Mucosa of descending colon (tissue), 3 donors: ENCODE measurements at regions not wholly inside any gene's neighbourhood (a gene's known extent, or its start where the extent isn't known, plus 50 kb on each side); places are given as distances from the start of the nearest gene placed in this dataset.

Experiments
- ATAC-seq: fragments of 200-7000 bp; cut with Tn5 transposase; one replicate; pipeline ENCODE4 v1.9.1; 2020; ENCODE audit warnings: mild to moderate bottlenecking, moderate library complexity
- DNase-seq, 3 donors: peaks; one replicate each; pipeline ENCODE4 v3.0.0-alpha.2; 2020
- H3K36me3 ChIP-seq: fragments of 200-600 bp; one replicate; pipeline ENCODE4 v1.8.0; 2021; ENCODE audit warnings: low read depth, mild to moderate bottlenecking
- H3K4me1 ChIP-seq: fragments of 200-600 bp; one replicate; pipeline ENCODE4 v1.8.0; 2021; ENCODE audit warnings: low read depth, mild to moderate bottlenecking
- H3K4me3 ChIP-seq: fragments of 200-600 bp; one replicate; pipeline ENCODE4 v1.8.0; 2021; ENCODE audit warnings: mild to moderate bottlenecking
- H3K9me3 ChIP-seq: fragments of 200-600 bp; one replicate; pipeline ENCODE4 v1.8.0; 2021; ENCODE audit warnings: mild to moderate bottlenecking
- CTCF ChIP-seq: fragments of 200-600 bp; IDR thresholded peaks from one replicate; pipeline ENCODE4 v1.8.0; 2022; ENCODE audit warnings: antibody characterized with exemption, mild to moderate bottlenecking
- intact Hi-C, 2 donors: fragments of 100-400 bp; cut with DNase I in 1 of 2; cut with micrococcal nuclease in 1 of 2; formaldehyde crosslinking; loops; one replicate each; pipeline versions ENCODE4 v1.11.0 to v1.11.1; 2022; cut with DNase I, micrococcal nuclease
- donor health status: DM: no; HTN: no; CAD: no; lungs with moderate emphysema.
- donor health status: DM: no; HTN: no; CAD: no.
- donor health status: DM: no; HTN: yes; CAD: no.

- no peak overlapping the region for H3K4me3 ChIP-seq
- no peaks in the 10 kb centered on the region for H3K36me3 ChIP-seq
- no peaks in the 10 kb centered on the region for H3K9me3 ChIP-seq
- TF ChIP-seq CTCF: no peak
- H3K4me1 ChIP-seq: no peaks in the 10 kb centered on the region
- no peak for DNase-seq
- no peak for ATAC-seq
- intact Hi-C loops: loop anchor here in 1 of 2 donors (10.0 kb wide), 1 partner anchor 411 kb away; no protein-coding TSS in a partner anchor
These were observed 254.8 kb upstream of the ZNF32 start for GRCh38 chr10:43903451-43903850.

- no peaks in the 10 kb centered on the region for H3K36me3 ChIP-seq
- no peak overlapping the region for H3K4me3 ChIP-seq
- no peak for TF ChIP-seq CTCF
- H3K4me1 ChIP-seq: no peaks in the 10 kb centered on the region
- intact Hi-C loops: loop anchor here in 1 of 2 donors (10.0 kb wide), 1 partner anchor 412 kb away; no protein-coding TSS in a partner anchor
- DNase-seq (no peak), ATAC-seq (no peak)
- no peaks in the 10 kb centered on the region for H3K9me3 ChIP-seq
These were observed 254.2 kb upstream of the ZNF32 start for GRCh38 chr10:43902842-43903241.

- Histone ChIP-seq H3K9me3 (no peaks in the 10 kb centered on the region), H3K36me3 (no peaks in the 10 kb centered on the region), H3K4me3 (no peak overlapping the region), H3K4me1 (no peaks in the 10 kb centered on the region)
- no peak for TF ChIP-seq CTCF
- ATAC-seq (no peak), DNase-seq (no peak)
- intact Hi-C loops: loop anchor here in 1 of 2 donors (10.0 kb wide), 1 partner anchor 413 kb away; no protein-coding TSS in a partner anchor
These were observed 253.2 kb upstream of the ZNF32 start for GRCh38 chr10:43901744-43902504.

- DNase-seq (no peak), ATAC-seq (no peak)
- Histone ChIP-seq H3K4me3 (no peak overlapping the region), H3K4me1 (no peaks in the 10 kb centered on the region), H3K36me3 (no peaks in the 10 kb centered on the region), H3K9me3 (no peaks in the 10 kb centered on the region)
- intact Hi-C loops: loop anchor here in 1 of 2 donors (10.0 kb wide), 1 partner anchor 413 kb away; no protein-coding TSS in a partner anchor
- no peak for TF ChIP-seq CTCF
These were observed 252.6 kb upstream of the ZNF32 start for GRCh38 chr10:43901302-43901701.

GRCh38 chr10:43900571-43900970 lies 251.9 kb upstream of the ZNF32 start:
- no peak for TF ChIP-seq CTCF
- intact Hi-C loops: loop anchor here in 1 of 2 donors (10.0 kb wide), 1 partner anchor 414 kb away; no protein-coding TSS in a partner anchor
- no peaks in the 10 kb centered on the region for H3K9me3 ChIP-seq
- no peak for DNase-seq
- no peak overlapping the region for H3K4me3 ChIP-seq
- H3K4me1 ChIP-seq: no peaks in the 10 kb centered on the region
- no peaks in the 10 kb centered on the region for H3K36me3 ChIP-seq
- no peak for ATAC-seq
